Liver (tissue), 3 donors: ENCODE measurements at regions not wholly inside any gene's neighbourhood (a gene's known extent, or its start where the extent isn't known, plus 50 kb on each side); places are given as distances from the start of the nearest gene placed in this dataset.

ENCODE experiments used
- EGR1 ChIP-seq, 2 donors: IDR thresholded peaks; 2 replicates each; pipeline ENCODE4 v1.6.1; 2016 to 2018; ENCODE audit warnings: antibody characterized with exemption in 2 of 2, low read depth in 2 of 2
- TF ChIP-seq, protein P1 (sequence below): fragments of 150-350 bp; IDR thresholded peaks from 2 replicates; pipeline ENCODE4 v1.5.1; 2017; ENCODE audit warnings: improper control_type of control experiment, low read depth, low read length; ENCODE audit not compliant: missing input control
- TF ChIP-seq, protein P2 (sequence below): IDR thresholded peaks from 2 replicates; pipeline ENCODE4 v1.6.1; 2016; ENCODE audit warnings: antibody characterized with exemption
- TF ChIP-seq, protein P3 (sequence below): IDR thresholded peaks from 2 replicates; pipeline ENCODE4 v1.6.1; 2016; ENCODE audit warnings: antibody characterized with exemption
- donor health status: healthy.
- donor health status: healthy.

DNA sequence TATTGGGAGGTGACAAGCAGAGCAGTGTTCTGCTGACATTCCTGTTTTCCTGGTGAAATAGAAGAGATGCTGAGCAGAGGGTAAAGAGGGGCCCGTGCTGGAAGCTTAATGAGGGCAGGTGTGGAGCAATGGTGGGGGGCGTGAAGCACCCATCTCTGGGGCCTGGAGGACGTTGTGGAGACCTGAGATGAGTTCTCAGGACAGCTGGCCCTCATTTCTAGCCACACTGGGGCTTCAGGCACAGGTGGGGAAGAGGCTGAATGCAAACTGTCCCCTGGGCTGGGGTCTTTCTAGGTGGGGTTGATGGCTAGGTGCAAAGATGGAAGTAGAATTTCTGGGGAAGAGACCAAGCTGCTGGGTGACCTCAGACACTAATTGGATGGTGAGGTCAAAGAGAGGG, 274.2 kb upstream of the TCERG1L start:
- TF ChIP-seq, protein P1, sequence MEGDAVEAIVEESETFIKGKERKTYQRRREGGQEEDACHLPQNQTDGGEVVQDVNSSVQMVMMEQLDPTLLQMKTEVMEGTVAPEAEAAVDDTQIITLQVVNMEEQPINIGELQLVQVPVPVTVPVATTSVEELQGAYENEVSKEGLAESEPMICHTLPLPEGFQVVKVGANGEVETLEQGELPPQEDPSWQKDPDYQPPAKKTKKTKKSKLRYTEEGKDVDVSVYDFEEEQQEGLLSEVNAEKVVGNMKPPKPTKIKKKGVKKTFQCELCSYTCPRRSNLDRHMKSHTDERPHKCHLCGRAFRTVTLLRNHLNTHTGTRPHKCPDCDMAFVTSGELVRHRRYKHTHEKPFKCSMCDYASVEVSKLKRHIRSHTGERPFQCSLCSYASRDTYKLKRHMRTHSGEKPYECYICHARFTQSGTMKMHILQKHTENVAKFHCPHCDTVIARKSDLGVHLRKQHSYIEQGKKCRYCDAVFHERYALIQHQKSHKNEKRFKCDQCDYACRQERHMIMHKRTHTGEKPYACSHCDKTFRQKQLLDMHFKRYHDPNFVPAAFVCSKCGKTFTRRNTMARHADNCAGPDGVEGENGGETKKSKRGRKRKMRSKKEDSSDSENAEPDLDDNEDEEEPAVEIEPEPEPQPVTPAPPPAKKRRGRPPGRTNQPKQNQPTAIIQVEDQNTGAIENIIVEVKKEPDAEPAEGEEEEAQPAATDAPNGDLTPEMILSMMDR = no peak
- TF ChIP-seq, protein P2, sequence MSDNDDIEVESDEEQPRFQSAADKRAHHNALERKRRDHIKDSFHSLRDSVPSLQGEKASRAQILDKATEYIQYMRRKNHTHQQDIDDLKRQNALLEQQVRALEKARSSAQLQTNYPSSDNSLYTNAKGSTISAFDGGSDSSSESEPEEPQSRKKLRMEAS = no peak
- TF ChIP-seq, protein P3, sequence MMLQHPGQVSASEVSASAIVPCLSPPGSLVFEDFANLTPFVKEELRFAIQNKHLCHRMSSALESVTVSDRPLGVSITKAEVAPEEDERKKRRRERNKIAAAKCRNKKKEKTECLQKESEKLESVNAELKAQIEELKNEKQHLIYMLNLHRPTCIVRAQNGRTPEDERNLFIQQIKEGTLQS = no peak
- TF ChIP-seq EGR1 (IDR thresholded peaks at IDR 0.05; ENCODE audit: low read depth in 2 of 2) = no peak
